Loucy (cell line): ENCODE measurements at regions not wholly inside any gene's neighbourhood (a gene's known extent, or its start where the extent isn't known, plus 50 kb on each side); places are given as distances from the start of the nearest gene placed in this dataset.

Source experiments
- H2AFZ ChIP-seq: fragments of 200-600 bp; sonication (generic); 2 replicates; pipeline ENCODE4 v1.6.0; 2016; ENCODE audit warnings: antibody characterized with exemption, mild to moderate bottlenecking, low read length, moderate library complexity
- H3F3A ChIP-seq: fragments of 200-600 bp; 2 replicates; pipeline ENCODE4 v1.6.0; 2016; ENCODE audit warnings: antibody characterized with exemption, low read depth, mild to moderate bottlenecking
- H3K27me3 ChIP-seq: fragments of 200-600 bp; sonication (generic); 2 replicates; pipeline ENCODE4 v1.6.1; 2014; ENCODE audit warnings: low read length, mild to moderate bottlenecking; ENCODE audit not compliant: insufficient read depth, poor library complexity, severe bottlenecking
- H3K36me3 ChIP-seq: fragments of 200-600 bp; sonication (generic); 2 replicates; pipeline ENCODE4 v1.6.1; 2016; ENCODE audit warnings: low read length; ENCODE audit not compliant: insufficient read depth
- H3K4me1 ChIP-seq: fragments of 200-600 bp; sonication (generic); 2 replicates; pipeline ENCODE4 v1.5.1; 2014; ENCODE audit warnings: low read length, mild to moderate bottlenecking; ENCODE audit not compliant: insufficient read depth, poor library complexity, severe bottlenecking
- H3K4me2 ChIP-seq: fragments of 200-600 bp; sonication (generic); 2 replicates; pipeline ENCODE4 v1.6.0; 2014; ENCODE audit warnings: antibody characterized with exemption, low read length, low read depth, mild to moderate bottlenecking; ENCODE audit not compliant: poor library complexity, severe bottlenecking
- H3K4me3 ChIP-seq: fragments of 200-600 bp; sonication (generic); 2 replicates; pipeline ENCODE4 v1.5.1; 2014; ENCODE audit warnings: low read length, mild to moderate bottlenecking, mixed read lengths; ENCODE audit not compliant: poor library complexity, severe bottlenecking
- H3K79me2 ChIP-seq: fragments of 200-600 bp; sonication (generic); 2 replicates; pipeline ENCODE4 v1.6.1; 2014; ENCODE audit warnings: low read length; ENCODE audit not compliant: insufficient read depth
- H3K9ac ChIP-seq: fragments of 200-600 bp; sonication (generic); 2 replicates; pipeline ENCODE4 v1.6.0; 2014; ENCODE audit warnings: mild to moderate bottlenecking, low read depth, low read length, moderate library complexity; ENCODE audit not compliant: poor library complexity, severe bottlenecking
- H3K9me2 ChIP-seq: fragments of 200-600 bp; sonication (generic); replicated peaks from 2 replicates; pipeline ENCODE4 v1.6.1; 2016; ENCODE audit warnings: low read depth, low read length, mixed read lengths
- H3K9me3 ChIP-seq: fragments of 200-600 bp; sonication (generic); 2 replicates; pipeline ENCODE4 v1.6.1; 2014; ENCODE audit warnings: mild to moderate bottlenecking, antibody characterized with exemption, low read length, low read depth; ENCODE audit not compliant: insufficient read depth
- H4K20me1 ChIP-seq: fragments of 200-600 bp; sonication (generic); 2 replicates; pipeline ENCODE4 v1.6.0; 2014; ENCODE audit warnings: antibody characterized with exemption, low read length, mild to moderate bottlenecking; ENCODE audit not compliant: insufficient read depth, poor library complexity, severe bottlenecking
- CTCF ChIP-seq: fragments of 200-600 bp; sonication (generic); conservative IDR thresholded peaks from 2 replicates; pipeline ENCODE4 v1.5.1; 2014; ENCODE audit warnings: mild to moderate bottlenecking, antibody characterized with exemption, low read length
- EZH2phosphoT487 ChIP-seq: fragments of 200-600 bp; IDR thresholded peaks from 2 replicates; pipeline ENCODE4 v1.6.1; 2018; ENCODE audit warnings: antibody characterized with exemption, mild to moderate bottlenecking, moderate library complexity, borderline replicate concordance

- Histone ChIP-seq H3K27me3 (no peaks in the 10 kb centered on the region), H3K9ac (no peak overlapping the region)
These were observed 274.9 kb downstream of the EMP1 start for GRCh38 chr12:13471471-13471870.

GRCh38 chr12:13465635-13466034 is 269.1 kb downstream of the EMP1 start:
- Histone ChIP-seq H3K36me3 (no peaks in the 10 kb centered on the region), H3K9me2 (no peaks in the 10 kb centered on the region), H3K4me2 (no peak overlapping the region), H4K20me1 (no peaks in the 10 kb centered on the region), H3K9ac (no peak overlapping the region), H3K9me3 (no peaks in the 10 kb centered on the region), H3K79me2 (no peaks in the 10 kb centered on the region), H3K4me1 (no peaks in the 10 kb centered on the region), H3K27me3 (no peaks in the 10 kb centered on the region), H2AFZ (no peak overlapping the region), H3K4me3 (no peak overlapping the region), H3F3A (no peaks in the 10 kb centered on the region)
- TF ChIP-seq CTCF, result no peak
- TF ChIP-seq EZH2phosphoT487, result no peak

More at GRCh38 chr12:13471471-13471870, 274.9 kb downstream of the EMP1 start:
- H3F3A ChIP-seq, result no peaks in the 10 kb centered on the region
- H2AFZ ChIP-seq, result no peak overlapping the region
- H3K9me2 ChIP-seq, result no peaks in the 10 kb centered on the region
- no peaks in the 10 kb centered on the region for H3K36me3 ChIP-seq
- TF ChIP-seq EZH2phosphoT487, result no peak
- TF ChIP-seq CTCF, result no peak
- H3K79me2 ChIP-seq, result no peaks in the 10 kb centered on the region
- H4K20me1 ChIP-seq, result no peaks in the 10 kb centered on the region
- H3K4me3 ChIP-seq, result no peak overlapping the region
- no peaks in the 10 kb centered on the region for H3K9me3 ChIP-seq
- H3K4me2 ChIP-seq, result no peak overlapping the region
- H3K4me1 ChIP-seq, result no peaks in the 10 kb centered on the region

- Histone ChIP-seq H3K79me2 (no peaks in the 10 kb centered on the region), H3K27me3 (no peaks in the 10 kb centered on the region), H3K9me3 (no peaks in the 10 kb centered on the region), H3K4me1 (no peaks in the 10 kb centered on the region), H3K4me2 (no peak overlapping the region), H4K20me1 (no peaks in the 10 kb centered on the region), H3K9me2 (no peaks in the 10 kb centered on the region), H2AFZ (no peak overlapping the region), H3F3A (no peaks in the 10 kb centered on the region), H3K4me3 (no peak overlapping the region), H3K36me3 (no peaks in the 10 kb centered on the region), H3K9ac (no peak overlapping the region)
- TF ChIP-seq CTCF (no peak), EZH2phosphoT487 (no peak)
These were observed 266.7 kb downstream of the EMP1 start for GRCh38 chr12:13463189-13463588.
